Cardiac muscle cell (in vitro differentiated cells and primary cell): ENCODE measurements at regions not wholly inside any gene's neighbourhood (a gene's known extent, or its start where the extent isn't known, plus 50 kb on each side); places are given as distances from the start of the nearest gene placed in this dataset.
"Not testable (repeated sequence)": the region's sequence is repeated elsewhere in the genome, so short reads cannot be mapped to it uniquely, and the experiment has no call there.

ENCODE experiments used
- DNase-seq, 2 donors: peaks; one replicate each; pipeline versions ENCODE4 v3.0.0 to v3.0.0-alpha.2; 2010 to 2017; ENCODE audit warnings: low read depth in 1 of 2, low spot score in 1 of 2
- H3K27ac ChIP-seq: fragments of 200-600 bp; sonication (generic); 2 replicates; pipeline ENCODE4 v1.5.1; 2016
- H3K27me3 ChIP-seq: fragments of 200-600 bp; sonication (generic); 2 replicates; pipeline ENCODE4 v1.6.0; 2016; ENCODE audit warnings: control low read depth
- H3K36me3 ChIP-seq: fragments of 200-600 bp; sonication (generic); 2 replicates; pipeline ENCODE4 v1.5.1; 2016; ENCODE audit warnings: control low read depth
- H3K4me1 ChIP-seq: fragments of 200-600 bp; sonication (generic); 2 replicates; pipeline ENCODE4 v1.8.1; 2017; ENCODE audit warnings: low read depth, mild to moderate bottlenecking, mixed run types
- H3K4me3 ChIP-seq: fragments of 200-600 bp; sonication (generic); 2 replicates; pipeline ENCODE4 v1.5.1; 2016; ENCODE audit warnings: mild to moderate bottlenecking
- H3K9me3 ChIP-seq: fragments of 200-600 bp; sonication (generic); 2 replicates; pipeline ENCODE4 v1.5.1; 2017; ENCODE audit warnings: low read depth, mild to moderate bottlenecking, control low read depth
- CTCF ChIP-seq: IDR thresholded peaks from 2 replicates; pipeline ENCODE4 v1.5.1; 2012; ENCODE audit warnings: low read depth, mild to moderate bottlenecking, low read length

GRCh38 chr22:44646141-44646540, 55.9 kb upstream of the PRR5 start:
- Histone ChIP-seq H3K4me1 (no peaks in the 10 kb centered on the region), H3K27me3 (no peaks in the 10 kb centered on the region), H3K4me3 (no peak overlapping the region), H3K9me3 (no peaks in the 10 kb centered on the region), H3K36me3 (no peaks in the 10 kb centered on the region), H3K27ac (no peak overlapping the region)
- DNase-seq, result no peak
- no peak for TF ChIP-seq CTCF

- H3K9me3 ChIP-seq, result no peaks in the 10 kb centered on the region
- no peaks in the 10 kb centered on the region for H3K36me3 ChIP-seq
- no peaks in the 10 kb centered on the region for H3K4me1 ChIP-seq
- TF ChIP-seq CTCF, result no peak
- no peaks in the 10 kb centered on the region for H3K27me3 ChIP-seq
- no peak for DNase-seq
- H3K27ac ChIP-seq, result no peak overlapping the region
- no peak overlapping the region for H3K4me3 ChIP-seq
Measured at GRCh38 chr22:44645531-44645930, 56.5 kb upstream of the PRR5 start.

- no peak overlapping the region for H3K4me3 ChIP-seq
- H3K36me3 ChIP-seq, result no peaks in the 10 kb centered on the region
- H3K27ac ChIP-seq, result no peak overlapping the region
- no peaks in the 10 kb centered on the region for H3K27me3 ChIP-seq
- no peak for TF ChIP-seq CTCF
- DNase-seq, result peak in 1 of 2 donors; percentile 32
- no peaks in the 10 kb centered on the region for H3K9me3 ChIP-seq
- no peaks in the 10 kb centered on the region for H3K4me1 ChIP-seq
Measured at GRCh38 chr22:44645083-44645482, 56.9 kb upstream of the PRR5 start.

- H3K27ac ChIP-seq, H3K9me3 ChIP-seq, DNase-seq, H3K4me3 ChIP-seq, H3K36me3 ChIP-seq, H3K27me3 ChIP-seq, H3K4me1 ChIP-seq: not testable (repeated sequence)
Measured at GRCh38 chr22:44643526-44644101, 58.4 kb upstream of the PRR5 start.

- H3K36me3 ChIP-seq, result no peaks in the 10 kb centered on the region
- no peak overlapping the region for H3K27ac ChIP-seq
- no peaks in the 10 kb centered on the region for H3K9me3 ChIP-seq
- no peaks in the 10 kb centered on the region for H3K27me3 ChIP-seq
- no peak for TF ChIP-seq CTCF
- DNase-seq, result peak in 1 of 2 donors; percentile 22
- H3K4me1 ChIP-seq, result no peaks in the 10 kb centered on the region
- no peak overlapping the region for H3K4me3 ChIP-seq
Measured at GRCh38 chr22:44642096-44642644, 59.8 kb upstream of the PRR5 start.

GRCh38 chr22:44640618-44641155, 61.3 kb upstream of the PRR5 start:
- H3K9me3 ChIP-seq, result no peaks in the 10 kb centered on the region
- no peak overlapping the region for H3K4me3 ChIP-seq
- H3K27me3 ChIP-seq, result no peaks in the 10 kb centered on the region
- DNase-seq, result no peak
- H3K36me3 ChIP-seq, result no peaks in the 10 kb centered on the region
- H3K4me1 ChIP-seq, result no peaks in the 10 kb centered on the region
- no peak for TF ChIP-seq CTCF
- no peak overlapping the region for H3K27ac ChIP-seq
